DMS 273 (cell line): ENCODE measurements at regions not wholly inside any gene's neighbourhood (a gene's known extent, or its start where the extent isn't known, plus 50 kb on each side); places are given as distances from the start of the nearest gene placed in this dataset.

Experiments used
- DNase-seq: peaks from one replicate; lab custom pipeline; 2025; ENCODE audit not compliant: unreplicated experiment; lab: John Stamatoyannopoulos, UW

GRCh38 chr22:49380095-49380827 lies 447.4 kb downstream of the BRD1 start:
- DNase-seq: no peak

DNA sequence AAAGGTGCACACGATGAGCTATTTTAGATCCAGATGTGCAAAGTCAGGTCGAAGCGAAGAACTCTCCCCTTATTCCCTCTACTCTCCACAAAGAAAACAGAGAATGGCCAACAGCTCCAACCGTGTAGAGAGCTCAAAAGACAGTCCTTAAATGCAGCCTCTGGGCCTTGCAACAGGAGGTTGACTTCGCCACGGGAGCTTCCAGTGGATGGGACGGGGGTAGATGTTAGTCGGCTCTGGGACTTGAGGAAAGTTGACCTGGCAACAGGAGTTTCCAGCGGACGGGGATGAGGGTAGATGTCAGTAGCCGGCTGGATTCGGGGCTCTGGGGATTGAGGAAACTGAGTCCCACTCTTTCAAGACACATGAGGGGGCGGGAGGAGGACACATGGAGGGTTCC lies 450.4 kb downstream of the BRD1 start:
- DNase-seq: no peak

DNA sequence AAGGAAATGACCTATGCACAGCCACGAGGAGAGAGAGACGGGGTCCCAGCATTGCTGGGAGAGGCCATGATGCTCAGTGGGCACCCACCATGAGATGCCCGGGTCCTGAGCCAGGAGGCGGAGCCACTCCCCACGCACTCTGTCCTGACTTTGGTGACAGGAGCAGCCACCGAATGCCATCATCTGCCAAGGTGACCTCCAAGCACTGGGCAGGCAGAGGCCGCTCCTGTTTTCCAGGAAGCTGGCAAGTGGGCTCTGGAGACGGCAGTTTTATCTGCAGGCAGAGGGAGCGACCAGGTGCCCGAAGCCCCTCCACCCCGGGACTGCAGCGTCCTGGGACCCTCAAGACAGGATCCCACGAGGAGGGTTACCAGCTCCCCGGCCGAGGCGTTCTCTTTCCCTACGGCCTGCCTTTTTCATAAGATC lies 453.9 kb downstream of the BRD1 start:
- no peak for DNase-seq

DNA sequence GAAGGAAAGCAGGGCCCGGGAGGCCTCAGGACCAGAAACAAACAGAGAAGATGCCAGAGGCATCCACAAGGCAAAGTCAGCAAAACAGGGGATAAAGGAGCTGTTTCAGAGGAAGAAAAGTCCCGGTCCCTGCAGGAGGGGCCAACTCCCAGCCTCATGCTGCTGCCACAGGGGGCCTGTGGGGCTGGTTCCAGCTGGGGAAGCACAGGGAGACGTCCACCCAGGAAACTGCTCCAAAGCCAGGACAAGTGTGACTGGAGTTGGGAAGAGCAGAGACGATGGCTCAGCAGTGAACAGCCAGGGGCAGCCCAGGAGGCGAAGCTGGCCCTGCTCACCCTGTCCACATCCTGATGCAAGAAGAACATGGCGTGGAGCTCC lies 454.4 kb downstream of the BRD1 start:
- no peak for DNase-seq

GRCh38 chr22:49372530-49373288 lies 455.0 kb downstream of the BRD1 start:
- DNase-seq: no peak

GRCh38 chr22:49372111-49372529 lies 455.6 kb downstream of the BRD1 start:
- no peak for DNase-seq

- no peak for DNase-seq
Measured at GRCh38 chr22:49371325-49372110, 456.2 kb downstream of the BRD1 start.

- DNase-seq: no peak
Measured at GRCh38 chr22:49370627-49371301, 456.9 kb downstream of the BRD1 start.

GRCh38 chr22:49369726-49370626 lies 457.7 kb downstream of the BRD1 start:
- DNase-seq: no peak

- no peak for DNase-seq
Measured at GRCh38 chr22:49368976-49369725, 458.5 kb downstream of the BRD1 start.

DNA sequence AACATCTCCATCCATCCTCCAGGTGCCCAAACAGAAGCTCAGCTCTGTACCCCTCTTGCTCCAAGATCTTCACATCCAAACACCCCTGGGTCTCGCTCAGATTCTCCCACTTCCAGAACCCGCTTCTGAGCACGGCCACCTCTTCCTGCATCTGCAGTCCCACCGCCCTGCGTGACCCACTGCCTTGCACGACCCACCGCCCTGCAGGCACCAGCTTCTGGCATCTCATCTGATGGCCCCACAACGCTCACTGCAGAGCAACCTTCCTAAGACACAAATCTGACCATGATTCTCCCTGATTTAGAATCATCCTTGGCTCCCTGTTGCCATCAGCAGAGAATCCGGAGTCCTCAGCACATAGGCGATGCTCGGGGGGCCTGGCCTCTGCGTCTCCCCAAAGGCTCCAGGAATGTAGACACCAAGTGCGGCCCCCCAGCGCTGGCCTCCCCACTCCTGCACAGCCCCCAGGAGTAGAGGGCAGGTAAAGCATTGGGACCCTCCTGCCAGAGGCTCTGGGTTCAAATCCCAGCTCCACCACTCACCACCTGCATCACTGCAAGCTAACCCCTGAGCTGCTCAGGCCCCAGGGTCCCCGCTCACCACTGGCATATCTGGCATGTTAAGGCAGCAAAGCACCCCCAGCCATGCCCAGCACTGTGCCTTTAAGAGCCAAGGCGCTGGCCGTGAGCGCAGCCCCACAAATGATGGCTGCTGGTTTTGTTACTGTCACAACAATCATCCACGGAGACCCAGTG lies 459.3 kb downstream of the BRD1 start:
- DNase-seq: no peak

- no peak for DNase-seq
Measured at GRCh38 chr22:49367041-49367697, 460.5 kb downstream of the BRD1 start.

- no peak for DNase-seq
Measured at GRCh38 chr22:49366437-49366836, 461.2 kb downstream of the BRD1 start.

GRCh38 chr22:49365910-49366309 lies 461.8 kb downstream of the BRD1 start:
- no peak for DNase-seq

- no peak for DNase-seq
Measured at GRCh38 chr22:49365191-49365837, 462.4 kb downstream of the BRD1 start.

GRCh38 chr22:49364398-49364797 lies 463.3 kb downstream of the BRD1 start:
- DNase-seq: no peak

DNA sequence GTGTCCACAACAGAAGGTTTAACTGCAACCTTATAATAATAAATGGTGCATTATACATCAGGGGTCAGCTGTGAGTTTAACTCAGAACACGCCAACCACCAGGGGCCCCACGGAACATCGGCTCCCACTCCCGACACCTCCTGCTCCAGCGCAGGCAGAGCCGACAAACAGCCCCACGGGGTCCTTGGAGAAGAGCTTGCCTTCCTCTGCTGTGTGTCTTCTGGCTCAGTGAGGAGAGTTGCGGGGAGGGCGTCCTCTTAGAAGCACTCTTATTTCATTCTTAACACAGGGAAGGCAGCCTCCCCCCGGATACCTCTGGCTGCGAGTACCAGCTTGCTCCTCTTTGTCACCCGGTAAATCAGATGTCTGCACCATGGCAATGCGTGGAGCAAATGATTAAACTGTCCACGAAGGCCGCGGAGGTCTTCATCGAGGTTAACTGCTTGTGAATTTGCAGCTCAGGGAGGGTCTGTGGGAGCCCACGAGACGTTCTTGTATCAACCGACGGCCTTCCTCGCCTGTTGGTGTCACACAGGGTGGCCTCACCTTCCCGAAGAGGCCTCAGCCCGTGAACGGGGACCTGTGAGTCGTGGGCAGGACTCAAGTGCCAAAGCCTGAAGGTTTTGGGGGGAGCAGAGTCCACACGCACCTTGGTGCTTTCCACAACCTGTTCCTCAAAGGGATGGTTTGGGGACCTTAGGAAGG lies 464.0 kb downstream of the BRD1 start:
- no peak for DNase-seq
